Upper lobe of left lung (tissue), 6 donors: ENCODE measurements at regions not wholly inside any gene's neighbourhood (a gene's known extent, or its start where the extent isn't known, plus 50 kb on each side); places are given as distances from the start of the nearest gene placed in this dataset.

Experiments used
- ATAC-seq, 2 donors: fragments of 200-7000 bp; cut with Tn5 transposase; one replicate each; pipeline ENCODE4 v1.9.1; 2022; ENCODE audit warnings: mild to moderate bottlenecking in 2 of 2, moderate library complexity in 2 of 2; ENCODE audit not compliant: low FRiP score in 2 of 2
- DNase-seq, 2 donors: peaks; one replicate each; pipeline ENCODE4 v3.0.0-alpha.2; 2019 to 2020
- H3K27ac ChIP-seq, 4 donors: fragments of 200-600 bp; sonication (generic); one replicate each; pipeline ENCODE4 v1.5.1; 2016 to 2019
- H3K27me3 ChIP-seq, 4 donors: fragments of 200-600 bp; sonication (generic); one replicate each; pipeline ENCODE4 v1.5.1; 2017 to 2019
- H3K36me3 ChIP-seq, 4 donors: fragments of 200-600 bp; sonication (generic); one replicate each; pipeline ENCODE4 v1.5.1; 2016 to 2019
- H3K4me1 ChIP-seq, 4 donors: fragments of 200-600 bp; sonication (generic); one replicate each; pipeline ENCODE4 v1.5.1; 2018 to 2019
- H3K4me3 ChIP-seq, 4 donors: fragments of 200-600 bp; sonication (generic); one replicate each; pipeline ENCODE4 v1.5.1; 2017 to 2019; ENCODE audit warnings: mild to moderate bottlenecking in 2 of 4, moderate library complexity in 1 of 4
- H3K9me3 ChIP-seq, 4 donors: fragments of 200-600 bp; sonication (generic); one replicate each; pipeline ENCODE4 v1.5.1; 2018 to 2019
- CTCF ChIP-seq, 6 experiments: fragments of 450-650 bp in 4 of 6; fragments of 200-600 bp in 2 of 6; sonication (generic) in 2 of 6; IDR thresholded peaks; one replicate each; pipeline ENCODE4 v1.5.1; 2016 to 2019; ENCODE audit warnings: antibody characterized with exemption in 6 of 6
- EP300 ChIP-seq, 4 donors: sonication (generic); formaldehyde crosslinking; IDR thresholded peaks; one replicate each; pipeline ENCODE4 v1.5.1; 2017; ENCODE audit warnings: antibody characterized with exemption in 4 of 4, control low read depth in 2 of 4
- POLR2A ChIP-seq, 4 donors: fragments of 450-650 bp; IDR thresholded peaks; one replicate each; pipeline ENCODE4 v1.5.1; 2016 to 2017; ENCODE audit warnings: antibody characterized with exemption in 4 of 4, mild to moderate bottlenecking in 2 of 4
- POLR2AphosphoS5 ChIP-seq, 2 donors: sonication (generic); formaldehyde crosslinking; IDR thresholded peaks; one replicate each; pipeline ENCODE4 v1.5.1; 2017; ENCODE audit warnings: antibody characterized with exemption in 2 of 2
- WGBS, 2 donors: methylation state at CpG; one replicate each; pipeline ENCODE4 v1.1.5; 2017 to 2018; 5-methylcytosine and 5-hydroxymethylcytosine counted together
- donor health status: DM: no; HTN: no; CAD: no; lungs with moderate emphysema.
- donor health status: DM: no; HTN: yes; CAD: no; lungs with severe emphysema.

- ATAC-seq (no peak), DNase-seq (no peak)
- Histone ChIP-seq H3K27ac (no peak overlapping the region), H3K27me3 (no peaks in the 10 kb centered on the region), H3K4me3 (no peak overlapping the region), H3K4me1 (no peaks in the 10 kb centered on the region), H3K36me3 (no peaks in the 10 kb centered on the region), H3K9me3 (no peaks in the 10 kb centered on the region)
- WGBS, 2 donors, result 84 to 85% methylated on average over 2 of the region's 2 CpGs
- TF ChIP-seq CTCF (IDR thresholded peaks at IDR 0.05) (no peak), POLR2AphosphoS5 (IDR thresholded peaks at IDR 0.05) (no peak), POLR2A (IDR thresholded peaks at IDR 0.05) (no peak), EP300 (IDR thresholded peaks at IDR 0.05) (no peak)
Observed at GRCh38 chr2:177029075-177029474, 183.5 kb upstream of the HNRNPA3 start.

GRCh38 chr2:177029501-177029900 is 183.1 kb upstream of the HNRNPA3 start:
- no peak overlapping the region for H3K4me3 ChIP-seq

GRCh38 chr2:177029901-177030300 is 182.7 kb upstream of the HNRNPA3 start:
- Histone ChIP-seq H3K4me3 (no peak overlapping the region), H3K4me1 (no peaks in the 10 kb centered on the region), H3K27me3 (no peaks in the 10 kb centered on the region), H3K9me3 (no peaks in the 10 kb centered on the region), H3K27ac (no peak overlapping the region), H3K36me3 (no peaks in the 10 kb centered on the region)
- TF ChIP-seq EP300 (IDR thresholded peaks at IDR 0.05), result no peak
- TF ChIP-seq POLR2A (IDR thresholded peaks at IDR 0.05), result no peak
- TF ChIP-seq POLR2AphosphoS5 (IDR thresholded peaks at IDR 0.05), result no peak
- TF ChIP-seq CTCF (IDR thresholded peaks at IDR 0.05), result no peak
- DNase-seq (no peak), ATAC-seq (no peak)
- 96 to 100% methylated on average over 2 of the region's 2 CpGs for WGBS, 2 donors

More at GRCh38 chr2:177029501-177029900, 183.1 kb upstream of the HNRNPA3 start:
- no peaks in the 10 kb centered on the region for H3K9me3 ChIP-seq
- H3K4me1 ChIP-seq, result no peaks in the 10 kb centered on the region
- no peak overlapping the region for H3K27ac ChIP-seq
- DNase-seq (no peak), ATAC-seq (no peak)
- TF ChIP-seq POLR2A (IDR thresholded peaks at IDR 0.05), result no peak
- TF ChIP-seq POLR2AphosphoS5 (IDR thresholded peaks at IDR 0.05), result no peak
- no peak for TF ChIP-seq CTCF (IDR thresholded peaks at IDR 0.05)
- TF ChIP-seq EP300 (IDR thresholded peaks at IDR 0.05), result no peak
- WGBS, 2 donors, result 53 to 60% methylated on average over 2 of the region's 2 CpGs
- no peaks in the 10 kb centered on the region for H3K27me3 ChIP-seq
- H3K36me3 ChIP-seq, result no peaks in the 10 kb centered on the region

GRCh38 chr2:177030451-177031105 is 182.0 kb upstream of the HNRNPA3 start:
- Histone ChIP-seq H3K4me1 (no peaks in the 10 kb centered on the region), H3K27ac (no peak overlapping the region), H3K9me3 (no peaks in the 10 kb centered on the region), H3K27me3 (no peaks in the 10 kb centered on the region), H3K4me3 (no peak overlapping the region), H3K36me3 (no peaks in the 10 kb centered on the region)
- no peak for TF ChIP-seq POLR2A (IDR thresholded peaks at IDR 0.05)
- TF ChIP-seq CTCF (IDR thresholded peaks at IDR 0.05), result no peak
- no peak for TF ChIP-seq POLR2AphosphoS5 (IDR thresholded peaks at IDR 0.05)
- no peak for TF ChIP-seq EP300 (IDR thresholded peaks at IDR 0.05)
- WGBS, 2 donors, result 80 to 85% methylated on average over 9 of the region's 9 CpGs
- ATAC-seq (no peak), DNase-seq (no peak)
